ENCODE measurements at regions not wholly inside any gene's neighbourhood (a gene's known extent, or its start where the extent isn't known, plus 50 kb on each side); places are given as distances from the start of the nearest gene placed in this dataset.
"Not testable (repeated sequence)": the region's sequence is repeated elsewhere in the genome, so short reads cannot be mapped to it uniquely, and the experiment has no call there.

GRCh38 chr11:87892291-87892690 lies 283.0 kb downstream of the RAB38 start:
- Histone ChIP-seq H3K4me3 (ENCODE audit: low read depth, low read length) (no peak overlapping the region), H3K27me3 (no peaks in the 10 kb centered on the region), H3K4me1 (no peaks in the 10 kb centered on the region), H3K9me3 (no peaks in the 10 kb centered on the region), H3K36me3 (no peaks in the 10 kb centered on the region)
- TF ChIP-seq CTCF (IDR thresholded peaks at IDR 0.05; ENCODE audit: low read depth, low read length), result no peak
- no peak for DNase-seq

- DNase-seq, result no peak
- no peak for TF ChIP-seq CTCF (IDR thresholded peaks at IDR 0.05; ENCODE audit: low read depth, low read length)
- H3K36me3 ChIP-seq, result no peaks in the 10 kb centered on the region
These were observed 286.1 kb downstream of the RAB38 start for GRCh38 chr11:87889126-87889525.

GRCh38 chr11:87885084-87885483 lies 290.2 kb downstream of the RAB38 start:
- not testable (repeated sequence) for H3K4me3 ChIP-seq (ENCODE audit: low read depth, low read length); H3K9me3 ChIP-seq; H3K27me3 ChIP-seq; DNase-seq; H3K4me1 ChIP-seq; H3K36me3 ChIP-seq

More at GRCh38 chr11:87889126-87889525, 286.1 kb downstream of the RAB38 start:
- Histone ChIP-seq H3K4me1 (no peaks in the 10 kb centered on the region), H3K9me3 (no peaks in the 10 kb centered on the region), H3K4me3 (ENCODE audit: low read depth, low read length) (no peak overlapping the region), H3K27me3 (no peaks in the 10 kb centered on the region)

GRCh38 chr11:87879118-87879517 lies 296.1 kb downstream of the RAB38 start:
- no peak overlapping the region for H3K4me3 ChIP-seq (ENCODE audit: low read depth, low read length)

GRCh38 chr11:87878373-87878825 lies 296.8 kb downstream of the RAB38 start:
- no peaks in the 10 kb centered on the region for H3K4me1 ChIP-seq
- DNase-seq, result no peak
- H3K36me3 ChIP-seq, result no peaks in the 10 kb centered on the region
- no peaks in the 10 kb centered on the region for H3K27me3 ChIP-seq
- no peaks in the 10 kb centered on the region for H3K9me3 ChIP-seq
- TF ChIP-seq CTCF (IDR thresholded peaks at IDR 0.05; ENCODE audit: low read depth, low read length), result peak; percentile 31; the same call in 1 of the 2 replicates
- no peak overlapping the region for H3K4me3 ChIP-seq (ENCODE audit: low read depth, low read length)

More at GRCh38 chr11:87879118-87879517, 296.1 kb downstream of the RAB38 start:
- Histone ChIP-seq H3K27me3 (no peaks in the 10 kb centered on the region), H3K9me3 (no peaks in the 10 kb centered on the region), H3K36me3 (no peaks in the 10 kb centered on the region), H3K4me1 (no peaks in the 10 kb centered on the region)
- TF ChIP-seq CTCF (IDR thresholded peaks at IDR 0.05; ENCODE audit: low read depth, low read length), result no peak
- no peak for DNase-seq

- H3K4me3 ChIP-seq (ENCODE audit: low read depth, low read length), result no peak overlapping the region
- H3K9me3 ChIP-seq, result no peaks in the 10 kb centered on the region
- H3K4me1 ChIP-seq, result no peaks in the 10 kb centered on the region
- no peaks in the 10 kb centered on the region for H3K36me3 ChIP-seq
- DNase-seq, result no peak
- TF ChIP-seq CTCF (IDR thresholded peaks at IDR 0.05; ENCODE audit: low read depth, low read length), result no peak
- H3K27me3 ChIP-seq, result no peaks in the 10 kb centered on the region
These were observed 304.2 kb downstream of the RAB38 start for GRCh38 chr11:87871056-87871455.

GRCh38 chr11:87870086-87870485 lies 305.2 kb downstream of the RAB38 start:
- no peak overlapping the region for H3K4me3 ChIP-seq (ENCODE audit: low read depth, low read length)
- no peak for TF ChIP-seq CTCF (IDR thresholded peaks at IDR 0.05; ENCODE audit: low read depth, low read length)
- no peaks in the 10 kb centered on the region for H3K4me1 ChIP-seq
- H3K36me3 ChIP-seq, result no peaks in the 10 kb centered on the region
- no peaks in the 10 kb centered on the region for H3K27me3 ChIP-seq
- no peaks in the 10 kb centered on the region for H3K9me3 ChIP-seq
- DNase-seq, result no peak

All from BE2C (cell line).